ENCODE measurements at regions not wholly inside any gene's neighbourhood (a gene's known extent, or its start where the extent isn't known, plus 50 kb on each side); places are given as distances from the start of the nearest gene placed in this dataset.
"Not testable (repeated sequence)": the region's sequence is repeated elsewhere in the genome, so short reads cannot be mapped to it uniquely, and the experiment has no call there.

DNA sequence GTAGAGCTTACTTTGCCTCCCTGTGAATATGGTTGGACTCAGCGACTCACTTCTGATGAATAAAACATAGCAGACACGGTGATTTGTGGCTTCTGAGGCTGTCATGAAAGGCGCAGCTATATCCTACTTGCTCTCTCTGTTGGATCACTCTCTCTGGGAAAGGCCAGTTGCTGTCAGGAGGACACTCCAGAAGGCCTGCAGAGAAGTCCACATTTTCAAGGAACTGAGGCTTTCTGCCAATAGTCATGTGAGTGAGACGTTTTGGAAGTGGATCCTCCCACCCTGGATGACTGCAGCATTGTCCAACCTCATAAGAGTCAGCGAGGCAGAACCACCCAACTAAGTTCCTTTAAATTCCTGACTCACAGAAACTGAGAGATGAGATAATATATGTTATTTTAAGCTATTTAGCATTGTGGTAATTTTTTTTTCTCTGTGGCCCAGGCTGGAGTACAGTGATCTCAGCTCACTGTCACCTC, 156.0 kb upstream of the MAST4 start:
- TF ChIP-seq, protein P1, sequence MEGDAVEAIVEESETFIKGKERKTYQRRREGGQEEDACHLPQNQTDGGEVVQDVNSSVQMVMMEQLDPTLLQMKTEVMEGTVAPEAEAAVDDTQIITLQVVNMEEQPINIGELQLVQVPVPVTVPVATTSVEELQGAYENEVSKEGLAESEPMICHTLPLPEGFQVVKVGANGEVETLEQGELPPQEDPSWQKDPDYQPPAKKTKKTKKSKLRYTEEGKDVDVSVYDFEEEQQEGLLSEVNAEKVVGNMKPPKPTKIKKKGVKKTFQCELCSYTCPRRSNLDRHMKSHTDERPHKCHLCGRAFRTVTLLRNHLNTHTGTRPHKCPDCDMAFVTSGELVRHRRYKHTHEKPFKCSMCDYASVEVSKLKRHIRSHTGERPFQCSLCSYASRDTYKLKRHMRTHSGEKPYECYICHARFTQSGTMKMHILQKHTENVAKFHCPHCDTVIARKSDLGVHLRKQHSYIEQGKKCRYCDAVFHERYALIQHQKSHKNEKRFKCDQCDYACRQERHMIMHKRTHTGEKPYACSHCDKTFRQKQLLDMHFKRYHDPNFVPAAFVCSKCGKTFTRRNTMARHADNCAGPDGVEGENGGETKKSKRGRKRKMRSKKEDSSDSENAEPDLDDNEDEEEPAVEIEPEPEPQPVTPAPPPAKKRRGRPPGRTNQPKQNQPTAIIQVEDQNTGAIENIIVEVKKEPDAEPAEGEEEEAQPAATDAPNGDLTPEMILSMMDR (IDR thresholded peaks at IDR 0.05), result no peak
- no peak for TF ChIP-seq POLR2A (IDR thresholded peaks at IDR 0.05)
- Histone ChIP-seq H3K4me1 (peaks cover 0 to 6% of the 10 kb centered on the region in 2 donors), H3K27ac (peak overlapping the region; percentile 80 to 81), H3K9me3 (no peaks in the 10 kb centered on the region), H3K4me3 (no peak overlapping the region), H3K27me3 (no peaks in the 10 kb centered on the region), H3K36me3 (no peaks in the 10 kb centered on the region)
- intact Hi-C loops (cut with DNase I; ENCODE audit: low total_unique reads), result no loop called here
- DNase-seq, result peak; percentile 62 to 83

DNA sequence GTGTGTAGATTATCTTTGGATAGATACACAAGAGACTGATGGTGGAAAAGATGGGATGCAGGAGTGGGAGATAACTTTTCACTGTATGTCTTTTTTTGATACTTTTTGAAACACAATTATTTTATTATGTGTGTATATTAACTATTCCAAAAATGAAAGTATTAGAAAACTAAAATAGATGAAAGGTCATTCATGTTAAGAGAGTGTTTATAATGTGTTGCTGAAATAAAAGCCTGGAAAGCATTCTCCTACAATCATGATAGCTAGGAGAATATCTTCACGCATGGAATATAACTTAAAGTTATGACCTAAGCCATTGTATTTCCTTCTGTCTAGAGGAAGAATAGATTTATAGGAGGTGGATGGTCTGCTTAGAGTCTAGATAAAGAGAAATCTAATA, 154.8 kb upstream of the MAST4 start:
- no peaks in the 10 kb centered on the region for H3K9me3 ChIP-seq
- no peaks in the 10 kb centered on the region for H3K36me3 ChIP-seq
- H3K4me1 ChIP-seq, result peaks cover 0 to 6% of the 10 kb centered on the region in 2 donors
- intact Hi-C loops (cut with DNase I; ENCODE audit: low total_unique reads), result no loop called here
- TF ChIP-seq, protein P1 (IDR thresholded peaks at IDR 0.05), result no peak
- no peak for TF ChIP-seq POLR2A (IDR thresholded peaks at IDR 0.05)
- H3K4me3 ChIP-seq, result no peak overlapping the region
- peak overlapping the region; percentile 80 to 81 for H3K27ac ChIP-seq
- no peak for DNase-seq
- H3K27me3 ChIP-seq, result no peaks in the 10 kb centered on the region

DNA sequence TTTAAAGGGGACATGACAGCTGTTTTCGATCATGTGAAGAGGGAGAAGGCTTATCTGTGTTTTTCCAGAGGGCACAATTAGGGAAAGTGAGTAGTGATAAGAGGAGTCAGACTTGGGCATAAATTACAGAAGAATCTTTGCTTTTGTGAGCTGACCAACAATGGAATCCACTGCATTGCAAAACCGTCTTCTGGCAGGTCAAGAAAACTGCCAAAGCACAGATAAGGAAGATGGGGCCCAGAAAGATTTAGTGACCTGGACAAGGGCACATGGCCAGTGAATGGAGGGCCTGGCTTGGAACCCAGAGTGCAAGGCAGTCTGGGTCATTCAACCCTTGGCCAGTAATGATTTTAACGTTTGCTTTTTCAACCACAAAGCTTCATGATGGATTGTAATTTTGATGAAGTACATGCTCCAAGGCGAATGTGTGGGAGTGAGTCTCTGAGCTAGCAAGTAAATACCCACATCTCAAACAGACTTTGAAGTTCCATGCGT, 153.2 kb upstream of the MAST4 start:
- no peak overlapping the region for H3K4me3 ChIP-seq
- no peaks in the 10 kb centered on the region for H3K9me3 ChIP-seq
- H3K36me3 ChIP-seq, result no peaks in the 10 kb centered on the region
- H3K27ac ChIP-seq, result peak overlapping the region; percentile 42 to 80
- H3K27me3 ChIP-seq, result no peaks in the 10 kb centered on the region
- H3K4me1 ChIP-seq, result peaks cover 0 to 6% of the 10 kb centered on the region in 2 donors
- peak; percentile 86 to 92 for DNase-seq
- intact Hi-C loops (cut with DNase I; ENCODE audit: low total_unique reads), result no loop called here
- TF ChIP-seq POLR2A (IDR thresholded peaks at IDR 0.05), result no peak
- TF ChIP-seq, protein P1 (IDR thresholded peaks at IDR 0.05), result no peak

DNA sequence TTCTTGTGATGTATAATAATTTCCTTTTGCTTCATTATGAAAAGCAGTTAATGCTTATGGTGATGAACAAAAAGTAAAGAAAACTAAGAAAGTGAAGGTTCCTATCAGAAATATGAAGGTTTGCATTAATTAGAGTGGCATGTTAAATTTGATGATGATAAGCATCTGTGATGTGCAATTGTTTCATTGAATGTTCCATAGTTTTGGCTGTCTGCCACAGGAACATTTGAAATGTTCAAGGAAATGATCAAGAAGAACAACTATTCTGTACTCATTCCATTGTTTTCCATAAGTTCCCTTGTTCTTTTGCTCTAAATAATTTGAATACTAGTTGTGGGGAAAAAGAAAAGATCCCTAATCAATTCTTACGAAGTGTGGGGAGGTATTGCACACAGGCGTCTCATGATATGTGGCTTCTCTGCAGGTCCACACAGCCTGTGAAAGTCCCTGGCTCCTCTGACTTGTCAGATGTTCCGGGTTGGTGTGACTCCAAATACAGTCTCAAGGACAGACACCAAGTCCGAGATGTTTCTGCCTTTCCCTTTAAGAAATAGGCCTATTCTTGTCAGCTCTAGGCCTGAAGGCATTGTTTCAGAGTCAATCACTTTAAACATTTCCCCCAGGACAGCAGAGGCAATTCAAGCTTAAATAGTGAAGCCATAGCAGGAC, 152.6 kb upstream of the MAST4 start:
- H3K27me3 ChIP-seq, result no peaks in the 10 kb centered on the region
- TF ChIP-seq, protein P1 (IDR thresholded peaks at IDR 0.05), result no peak
- no peak for TF ChIP-seq POLR2A (IDR thresholded peaks at IDR 0.05)
- intact Hi-C loops (cut with DNase I; ENCODE audit: low total_unique reads), result no loop called here
- H3K4me3 ChIP-seq, result no peak overlapping the region
- H3K4me1 ChIP-seq, result peaks cover 0 to 6% of the 10 kb centered on the region in 2 donors
- no peaks in the 10 kb centered on the region for H3K9me3 ChIP-seq
- no peak for DNase-seq
- H3K36me3 ChIP-seq, result no peaks in the 10 kb centered on the region
- peak overlapping the region; percentile 42 to 57 for H3K27ac ChIP-seq

DNA sequence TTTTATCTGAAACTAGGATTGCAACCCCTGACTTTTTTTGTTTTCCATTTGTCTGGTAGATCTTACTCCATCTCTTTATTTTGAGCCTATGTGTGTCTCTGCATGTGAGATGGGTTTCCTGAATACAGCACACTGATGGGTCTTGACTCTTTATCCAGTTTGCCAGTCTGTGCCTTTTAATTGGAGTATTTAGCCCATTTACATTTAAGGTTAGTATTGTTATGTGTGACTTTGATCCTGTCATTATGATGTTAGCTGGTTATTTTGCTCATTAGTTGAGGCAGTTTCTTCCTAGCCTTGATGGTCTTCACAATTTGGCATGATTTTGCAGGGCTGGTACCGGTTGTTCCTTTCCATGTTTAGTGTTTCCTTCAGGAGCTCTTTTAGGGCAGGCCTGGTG, 148.1 kb upstream of the MAST4 start:
- H3K9me3 ChIP-seq; intact Hi-C loops (cut with DNase I; ENCODE audit: low total_unique reads); H3K4me3 ChIP-seq; H3K4me1 ChIP-seq; DNase-seq; H3K27ac ChIP-seq; H3K27me3 ChIP-seq; H3K36me3 ChIP-seq: not testable (repeated sequence)

Data from uterus (tissue), 3 donors.